HEK293 (cell line): ENCODE measurements at regions not wholly inside any gene's neighbourhood (a gene's known extent, or its start where the extent isn't known, plus 50 kb on each side); places are given as distances from the start of the nearest gene placed in this dataset.

ENCODE experiments used
- CTCF ChIA-PET: fragments of 350-600 bp; formaldehyde crosslinking; extraction: SDS; loops from one replicate; lab custom pipeline; 2021; ENCODE audit warnings: antibody characterized with exemption; lab: Yijun Ruan, JAX
- POLR2A ChIA-PET: fragments of 300-600 bp; formaldehyde crosslinking; extraction: SDS; loops from one replicate; lab custom pipeline; 2020; ENCODE audit warnings: antibody characterized with exemption, inconsistent platforms; lab: Yijun Ruan, JAX
- H3K27ac ChIP-seq: fragments of 200-500 bp; sonication (Bioruptor generic); 2 replicates; pipeline ENCODE4 v1.5.1; 2014; ENCODE audit warnings: low read depth, low read length, control low read depth, inconsistent platforms; ENCODE audit errors: extremely low read depth
- H3K36me3 ChIP-seq, 2 experiments: fragments of 200-500 bp in 1 of 2; sonication (Bioruptor generic) in 1 of 2; 1 replicate in 1 of 2; 2 replicates in 1 of 2; pipeline ENCODE4 v1.5.1; 2014 to 2017; ENCODE audit warnings: inconsistent platforms in 2 of 2, low read length in 2 of 2; ENCODE audit not compliant: control insufficient read depth in 2 of 2, insufficient read depth in 1 of 2
- H3K4me1 ChIP-seq: fragments of 200-500 bp; sonication (Bioruptor generic); 2 replicates; pipeline ENCODE4 v1.5.1; 2014; ENCODE audit warnings: mild to moderate bottlenecking, low read length, inconsistent platforms; ENCODE audit not compliant: control insufficient read depth, insufficient read depth
- H3K4me3 ChIP-seq: 2 replicates; pipeline ENCODE4 v1.5.1; 2011; ENCODE audit warnings: low read depth, mild to moderate bottlenecking, control low read depth, low read length, moderate library complexity
- H3K9me3 ChIP-seq: fragments of 200-500 bp; sonication (Bioruptor generic); 2 replicates; pipeline ENCODE4 v1.5.1; 2014; ENCODE audit warnings: low read depth, low read length, inconsistent platforms; ENCODE audit not compliant: control insufficient read depth, insufficient read depth
- BCL11A ChIP-seq: fragments of 450-650 bp; formaldehyde crosslinking; IDR thresholded peaks from 2 replicates; pipeline ENCODE4 v1.5.1; 2016; ENCODE audit warnings: low read depth, missing biosample characterization, missing genetic modification characterization
- HOXA7 ChIP-seq: sonication (generic); formaldehyde crosslinking; IDR thresholded peaks from 2 replicates; pipeline ENCODE4 v1.8.1; 2022; ENCODE audit warnings: missing genetic modification reagents, borderline replicate concordance
- KLF16 ChIP-seq: fragments of 450-650 bp; formaldehyde crosslinking; IDR thresholded peaks from 2 replicates; pipeline ENCODE4 v1.5.1; 2017; ENCODE audit warnings: missing biosample characterization, missing genetic modification characterization
- PATZ1 ChIP-seq: fragments of 450-650 bp; formaldehyde crosslinking; IDR thresholded peaks from 2 replicates; pipeline ENCODE4 v1.5.1; 2016; ENCODE audit warnings: missing biosample characterization, missing genetic modification characterization
- TRIM28 ChIP-seq: IDR thresholded peaks from 2 replicates; pipeline ENCODE4 v1.6.1; 2011; ENCODE audit warnings: low read length, control low read depth, borderline replicate concordance
- ZBTB10 ChIP-seq: fragments of 450-650 bp; formaldehyde crosslinking; IDR thresholded peaks from 2 replicates; pipeline ENCODE4 v1.5.1; 2016; ENCODE audit warnings: missing biosample characterization, missing genetic modification characterization
- ZBTB17 ChIP-seq: fragments of 450-650 bp; formaldehyde crosslinking; IDR thresholded peaks from 2 replicates; pipeline ENCODE4 v1.5.1; 2016; ENCODE audit warnings: missing biosample characterization, missing genetic modification characterization
- ZBTB21 ChIP-seq: fragments of 450-650 bp; formaldehyde crosslinking; IDR thresholded peaks from 2 replicates; pipeline ENCODE4 v1.5.1; 2017; ENCODE audit warnings: missing biosample characterization, missing genetic modification characterization
- ZBTB48 ChIP-seq: fragments of 450-650 bp; formaldehyde crosslinking; IDR thresholded peaks from 2 replicates; pipeline ENCODE4 v1.5.1; 2016; ENCODE audit warnings: missing biosample characterization, missing genetic modification characterization
- ZFP3 ChIP-seq: fragments of 450-650 bp; formaldehyde crosslinking; IDR thresholded peaks from 2 replicates; pipeline ENCODE4 v1.5.1; 2016; ENCODE audit warnings: low read depth, missing biosample characterization, missing genetic modification characterization
- ZNF112 ChIP-seq: fragments of 450-650 bp; formaldehyde crosslinking; IDR thresholded peaks from 2 replicates; pipeline ENCODE4 v1.5.0; 2017; ENCODE audit warnings: missing biosample characterization, missing genetic modification characterization
- ZNF132 ChIP-seq: fragments of 450-650 bp; formaldehyde crosslinking; IDR thresholded peaks from 2 replicates; pipeline ENCODE4 v1.5.1; 2017; ENCODE audit warnings: missing biosample characterization, missing genetic modification characterization, borderline replicate concordance
- ZNF146 ChIP-seq: fragments of 450-650 bp; formaldehyde crosslinking; IDR thresholded peaks from 2 replicates; pipeline ENCODE4 v1.5.1; 2016; ENCODE audit warnings: missing biosample characterization, missing genetic modification characterization
- ZNF221 ChIP-seq: fragments of 450-650 bp; formaldehyde crosslinking; IDR thresholded peaks from 2 replicates; pipeline ENCODE4 v1.5.1; 2017; ENCODE audit warnings: missing biosample characterization, missing genetic modification characterization, borderline replicate concordance
- ZNF239 ChIP-seq: fragments of 450-650 bp; formaldehyde crosslinking; IDR thresholded peaks from 2 replicates; pipeline ENCODE4 v1.5.1; 2016; ENCODE audit warnings: missing biosample characterization, missing genetic modification characterization
- ZNF335 ChIP-seq: fragments of 450-650 bp; formaldehyde crosslinking; conservative IDR thresholded peaks from 2 replicates; pipeline ENCODE4 v1.5.1; 2016; ENCODE audit warnings: missing biosample characterization, missing genetic modification characterization
- ZNF580 ChIP-seq: fragments of 450-650 bp; formaldehyde crosslinking; IDR thresholded peaks from 2 replicates; pipeline ENCODE4 v1.5.1; 2016; ENCODE audit warnings: missing biosample characterization, missing genetic modification characterization
- ZNF610 ChIP-seq: fragments of 450-650 bp; formaldehyde crosslinking; IDR thresholded peaks from 2 replicates; pipeline ENCODE4 v1.5.1; 2016; ENCODE audit warnings: missing biosample characterization, missing genetic modification characterization, borderline replicate concordance
- ZNF660 ChIP-seq: fragments of 450-650 bp; IDR thresholded peaks from 2 replicates; pipeline ENCODE4 v1.5.1; 2018; ENCODE audit warnings: missing biosample characterization, mild to moderate bottlenecking, missing genetic modification characterization
- ZNF768 ChIP-seq: fragments of 450-650 bp; formaldehyde crosslinking; IDR thresholded peaks from 2 replicates; pipeline ENCODE4 v1.5.1; 2018; ENCODE audit warnings: missing biosample characterization, mild to moderate bottlenecking, missing genetic modification characterization
- TF ChIP-seq, protein P1 (sequence below): fragments of 450-650 bp; formaldehyde crosslinking; IDR thresholded peaks from 2 replicates; pipeline ENCODE4 v1.5.1; 2016; ENCODE audit warnings: missing biosample characterization, missing genetic modification characterization, borderline replicate concordance

DNA sequence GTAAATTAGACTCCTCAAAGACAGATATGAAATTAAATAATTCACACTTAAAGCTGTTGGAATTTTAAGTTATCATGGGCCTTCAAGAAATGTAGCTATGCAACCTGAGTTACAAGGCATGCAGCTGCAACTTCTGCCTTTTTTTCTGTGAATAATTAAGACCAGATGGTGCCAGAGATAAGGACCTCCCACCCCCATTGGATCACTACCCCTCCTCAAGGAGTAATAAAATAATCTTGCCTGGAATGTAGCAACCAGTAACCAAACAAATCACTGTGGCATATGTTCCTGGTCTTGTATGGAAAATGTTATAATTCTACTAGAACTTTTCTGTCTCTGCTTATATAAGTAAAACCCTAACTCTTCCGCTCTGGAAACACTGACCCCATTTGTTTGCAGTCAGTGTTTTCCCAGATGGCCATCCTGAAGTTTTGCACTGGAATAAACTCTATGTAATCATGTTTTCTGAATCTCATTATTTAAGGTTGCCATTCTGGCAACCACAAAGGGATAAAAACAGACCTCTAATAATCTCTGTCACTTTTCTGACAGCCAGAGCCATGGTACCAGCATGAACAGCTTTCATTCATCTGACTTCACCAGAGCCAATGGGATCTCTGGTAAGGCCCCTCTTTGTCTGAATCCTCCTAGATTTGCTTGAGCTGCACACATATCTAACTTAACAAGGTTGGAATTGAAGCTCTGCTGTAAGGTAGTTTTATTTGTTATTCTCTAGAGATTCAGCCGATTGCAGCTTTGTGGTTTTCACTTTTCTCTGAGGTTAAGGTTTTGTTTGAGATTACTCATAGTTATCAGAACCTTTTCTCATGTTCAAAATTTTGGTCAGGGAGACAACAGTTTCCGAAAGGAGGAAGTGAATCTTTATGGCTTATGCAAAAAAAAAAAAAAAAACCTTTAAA, 274.6 kb downstream of the NAF1 start:
- Histone ChIP-seq H3K4me3 (no peak overlapping the region), H3K36me3 (no peaks in the 10 kb centered on the region), H3K4me1 (no peaks in the 10 kb centered on the region), H3K27ac (no peak overlapping the region), H3K9me3 (no peaks in the 10 kb centered on the region)
- no peak for TF ChIP-seq ZBTB17 (tag by site-specific recombination)
- no peak for TF ChIP-seq ZNF146 (tag by site-specific recombination)
- TF ChIP-seq ZNF132 (tag by site-specific recombination): no peak
- no peak for TF ChIP-seq PATZ1
- no peak for TF ChIP-seq HOXA7 (CRISPR knock-in tag)
- TF ChIP-seq, protein P1, sequence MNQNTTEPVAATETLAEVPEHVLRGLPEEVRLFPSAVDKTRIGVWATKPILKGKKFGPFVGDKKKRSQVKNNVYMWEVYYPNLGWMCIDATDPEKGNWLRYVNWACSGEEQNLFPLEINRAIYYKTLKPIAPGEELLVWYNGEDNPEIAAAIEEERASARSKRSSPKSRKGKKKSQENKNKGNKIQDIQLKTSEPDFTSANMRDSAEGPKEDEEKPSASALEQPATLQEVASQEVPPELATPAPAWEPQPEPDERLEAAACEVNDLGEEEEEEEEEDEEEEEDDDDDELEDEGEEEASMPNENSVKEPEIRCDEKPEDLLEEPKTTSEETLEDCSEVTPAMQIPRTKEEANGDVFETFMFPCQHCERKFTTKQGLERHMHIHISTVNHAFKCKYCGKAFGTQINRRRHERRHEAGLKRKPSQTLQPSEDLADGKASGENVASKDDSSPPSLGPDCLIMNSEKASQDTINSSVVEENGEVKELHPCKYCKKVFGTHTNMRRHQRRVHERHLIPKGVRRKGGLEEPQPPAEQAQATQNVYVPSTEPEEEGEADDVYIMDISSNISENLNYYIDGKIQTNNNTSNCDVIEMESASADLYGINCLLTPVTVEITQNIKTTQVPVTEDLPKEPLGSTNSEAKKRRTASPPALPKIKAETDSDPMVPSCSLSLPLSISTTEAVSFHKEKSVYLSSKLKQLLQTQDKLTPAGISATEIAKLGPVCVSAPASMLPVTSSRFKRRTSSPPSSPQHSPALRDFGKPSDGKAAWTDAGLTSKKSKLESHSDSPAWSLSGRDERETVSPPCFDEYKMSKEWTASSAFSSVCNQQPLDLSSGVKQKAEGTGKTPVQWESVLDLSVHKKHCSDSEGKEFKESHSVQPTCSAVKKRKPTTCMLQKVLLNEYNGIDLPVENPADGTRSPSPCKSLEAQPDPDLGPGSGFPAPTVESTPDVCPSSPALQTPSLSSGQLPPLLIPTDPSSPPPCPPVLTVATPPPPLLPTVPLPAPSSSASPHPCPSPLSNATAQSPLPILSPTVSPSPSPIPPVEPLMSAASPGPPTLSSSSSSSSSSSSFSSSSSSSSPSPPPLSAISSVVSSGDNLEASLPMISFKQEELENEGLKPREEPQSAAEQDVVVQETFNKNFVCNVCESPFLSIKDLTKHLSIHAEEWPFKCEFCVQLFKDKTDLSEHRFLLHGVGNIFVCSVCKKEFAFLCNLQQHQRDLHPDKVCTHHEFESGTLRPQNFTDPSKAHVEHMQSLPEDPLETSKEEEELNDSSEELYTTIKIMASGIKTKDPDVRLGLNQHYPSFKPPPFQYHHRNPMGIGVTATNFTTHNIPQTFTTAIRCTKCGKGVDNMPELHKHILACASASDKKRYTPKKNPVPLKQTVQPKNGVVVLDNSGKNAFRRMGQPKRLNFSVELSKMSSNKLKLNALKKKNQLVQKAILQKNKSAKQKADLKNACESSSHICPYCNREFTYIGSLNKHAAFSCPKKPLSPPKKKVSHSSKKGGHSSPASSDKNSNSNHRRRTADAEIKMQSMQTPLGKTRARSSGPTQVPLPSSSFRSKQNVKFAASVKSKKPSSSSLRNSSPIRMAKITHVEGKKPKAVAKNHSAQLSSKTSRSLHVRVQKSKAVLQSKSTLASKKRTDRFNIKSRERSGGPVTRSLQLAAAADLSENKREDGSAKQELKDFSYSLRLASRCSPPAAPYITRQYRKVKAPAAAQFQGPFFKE: no peak
- TF ChIP-seq ZNF768 (tag by site-specific recombination): no peak
- TF ChIP-seq TRIM28: no peak
- TF ChIP-seq BCL11A: no peak
- TF ChIP-seq ZBTB48: no peak
- TF ChIP-seq KLF16 (tag by site-specific recombination): no peak
- TF ChIP-seq ZFP3: no peak
- no peak for TF ChIP-seq ZNF580
- no peak for TF ChIP-seq ZNF112 (tag by site-specific recombination)
- TF ChIP-seq ZNF221 (tag by site-specific recombination): no peak
- TF ChIP-seq ZNF610 (tag by site-specific recombination): no peak
- ChIA-PET CTCF (no interaction called here), POLR2A (interaction anchor here (0.7 kb wide), 1 partner anchor 10 kb away, joined by 4 read pairs; no protein-coding TSS in a partner anchor)

DNA sequence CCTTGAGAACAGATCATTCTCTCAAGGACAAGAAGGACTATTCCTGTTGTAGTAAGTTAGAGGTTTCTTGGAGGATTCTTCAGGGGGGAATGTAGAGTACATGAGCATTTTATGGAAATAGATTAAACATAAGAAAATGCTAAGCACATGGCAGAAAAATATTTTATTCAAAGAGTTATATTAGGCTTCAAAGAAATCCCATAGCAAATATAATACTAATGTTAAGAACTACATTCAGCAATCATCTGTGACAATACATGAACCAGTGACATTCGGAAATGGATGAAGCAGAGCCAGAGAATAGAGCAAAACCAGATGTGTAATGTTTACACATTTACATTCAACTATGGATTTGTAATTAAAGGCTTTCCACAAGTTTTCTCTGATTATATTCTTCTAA, 288.6 kb downstream of the NAF1 start:
- ChIA-PET CTCF (no interaction called here), POLR2A (no interaction called here)
- Histone ChIP-seq H3K27ac (no peak overlapping the region), H3K4me3 (no peak overlapping the region), H3K9me3 (no peaks in the 10 kb centered on the region), H3K4me1 (no peaks in the 10 kb centered on the region), H3K36me3 (no peaks in the 10 kb centered on the region)
- TF ChIP-seq ZBTB21 (tag by site-specific recombination): no peak
- no peak for TF ChIP-seq ZBTB10 (tag by site-specific recombination)
- TF ChIP-seq ZNF239 (tag by site-specific recombination): no peak
- TF ChIP-seq ZNF660 (tag by site-specific recombination): no peak
- no peak for TF ChIP-seq ZNF335 (tag by site-specific recombination)
